GM23338 (cell line): ENCODE measurements at regions not wholly inside any gene's neighbourhood (a gene's known extent, or its start where the extent isn't known, plus 50 kb on each side); places are given as distances from the start of the nearest gene placed in this dataset.
"Not testable (repeated sequence)": the region's sequence is repeated elsewhere in the genome, so short reads cannot be mapped to it uniquely, and the experiment has no call there.

Experiments
- ATAC-seq: fragments of 200-7000 bp; cut with Tn5 transposase; 3 replicates; pipeline ENCODE4 v1.9.1; 2020
- DNase-seq: peaks from one replicate; pipeline ENCODE4 v3.0.0-alpha.2; 2015; ENCODE audit warnings: low spot score
- H2AFZ ChIP-seq: fragments of 200-600 bp; sonication (generic); 2 replicates; pipeline ENCODE4 v1.8.0; 2016; ENCODE audit warnings: antibody characterized with exemption, mild to moderate bottlenecking, moderate library complexity
- H3F3A ChIP-seq: fragments of 200-600 bp; sonication (generic); replicated peaks from 2 replicates; pipeline ENCODE4 v1.8.0; 2017; ENCODE audit warnings: antibody characterized with exemption, mixed run types, low read depth
- H3K27ac ChIP-seq: fragments of 200-600 bp; sonication (generic); 2 replicates; pipeline ENCODE4 v1.6.1; 2016; ENCODE audit warnings: low read depth
- H3K27me3 ChIP-seq: fragments of 200-600 bp; sonication (generic); 2 replicates; pipeline ENCODE4 v1.8.0; 2016; ENCODE audit warnings: mild to moderate bottlenecking, mixed run types, moderate library complexity; ENCODE audit not compliant: insufficient read depth
- H3K36me3 ChIP-seq: fragments of 200-600 bp; sonication (generic); 2 replicates; pipeline ENCODE4 v1.8.0; 2016; ENCODE audit warnings: mild to moderate bottlenecking; ENCODE audit not compliant: insufficient read depth
- H3K4me1 ChIP-seq: fragments of 200-600 bp; sonication (generic); 2 replicates; pipeline ENCODE4 v1.8.0; 2016; ENCODE audit warnings: mild to moderate bottlenecking, moderate library complexity; ENCODE audit not compliant: insufficient read depth
- H3K4me2 ChIP-seq: fragments of 200-600 bp; sonication (generic); 2 replicates; pipeline ENCODE4 v1.7.1; 2017; ENCODE audit warnings: mixed run types
- H3K4me3 ChIP-seq: fragments of 200-600 bp; sonication (generic); 2 replicates; pipeline ENCODE4 v1.6.1; 2016; ENCODE audit warnings: mixed run types
- H3K79me2 ChIP-seq: fragments of 200-600 bp; sonication (generic); replicated peaks from 2 replicates; pipeline ENCODE4 v1.8.0; 2017; ENCODE audit warnings: mild to moderate bottlenecking; ENCODE audit not compliant: insufficient read depth
- H3K9me2 ChIP-seq: fragments of 200-600 bp; sonication (generic); 2 replicates; pipeline ENCODE4 v1.8.0; 2017; ENCODE audit not compliant: insufficient read depth
- H4K20me1 ChIP-seq: fragments of 200-600 bp; sonication (generic); replicated peaks from 2 replicates; pipeline ENCODE4 v1.8.0; 2017; ENCODE audit warnings: mild to moderate bottlenecking; ENCODE audit not compliant: insufficient read depth
- H3K27ac Mint-ChIP-seq: 2 replicates; pipeline ENCODE4 v1.8.0; 2020; ENCODE audit warnings: inconsistent platforms, mild to moderate bottlenecking, moderate library complexity, mixed read lengths
- H3K27me3 Mint-ChIP-seq: 3 replicates; pipeline ENCODE4 v1.8.0; 2022; ENCODE audit warnings: low read depth, mild to moderate bottlenecking, moderate library complexity, mixed read lengths, inconsistent platforms; ENCODE audit not compliant: insufficient read depth, poor library complexity
- H3K36me3 Mint-ChIP-seq: 3 replicates; pipeline ENCODE4 v1.8.0; 2021; ENCODE audit warnings: low read depth, mild to moderate bottlenecking, inconsistent platforms, moderate library complexity, mixed read lengths
- H3K4me1 Mint-ChIP-seq: 3 replicates; pipeline ENCODE4 v1.8.0; 2020; ENCODE audit warnings: mild to moderate bottlenecking, inconsistent platforms, mixed read lengths
- H3K4me3 Mint-ChIP-seq: 3 replicates; pipeline ENCODE4 v1.8.0; 2021; ENCODE audit warnings: moderate library complexity, mild to moderate bottlenecking, inconsistent platforms, mixed read lengths
- H3K9me3 Mint-ChIP-seq: 3 replicates; pipeline ENCODE4 v1.8.0; 2020; ENCODE audit warnings: moderate library complexity, mild to moderate bottlenecking, inconsistent platforms, mixed read lengths
- TF ChIP-seq, protein P1 (sequence below), 2 experiments: fragments of 200-600 bp in 1 of 2; sonication (generic) in 1 of 2; conservative IDR thresholded peaks; 2 replicates each; pipeline versions ENCODE4 v1.5.1 to v1.6.1; 2016 to 2017; ENCODE audit warnings: antibody characterized with exemption in 2 of 2, low read depth in 2 of 2, mild to moderate bottlenecking in 2 of 2, moderate library complexity in 1 of 2

DNA sequence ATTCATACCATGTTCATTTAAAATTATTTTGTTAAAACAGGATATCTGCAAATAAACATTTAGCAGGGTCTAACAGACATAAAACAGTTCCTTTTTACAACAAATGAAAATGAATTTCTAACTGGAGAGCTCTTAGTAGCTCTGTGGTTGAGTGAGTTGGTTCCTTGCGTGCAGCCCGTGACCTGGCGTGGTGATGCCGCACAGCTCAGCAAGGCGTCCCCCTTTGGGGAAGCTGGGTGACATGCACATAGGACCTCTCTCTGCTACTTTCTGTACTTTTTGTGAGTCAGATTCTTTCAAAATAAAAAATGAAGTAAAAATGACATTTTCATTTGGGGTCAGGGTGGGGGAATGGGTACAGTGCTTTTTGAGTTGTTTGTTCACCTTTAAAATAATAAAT, 75.9 kb downstream of the NPIPB11 start:
- not testable (repeated sequence) for H3K9me2 ChIP-seq, DNase-seq, H2AFZ ChIP-seq, H3F3A ChIP-seq, H3K9me3 Mint-ChIP-seq, H3K27me3 ChIP-seq, H3K27ac ChIP-seq, H3K27me3 Mint-ChIP-seq, H3K36me3 ChIP-seq, H3K36me3 Mint-ChIP-seq, H3K27ac Mint-ChIP-seq, H3K4me3 ChIP-seq, H3K4me3 Mint-ChIP-seq, ATAC-seq, H3K79me2 ChIP-seq, H3K4me2 ChIP-seq, H4K20me1 ChIP-seq, H3K4me1 ChIP-seq
- H3K4me1 Mint-ChIP-seq, result peaks cover 12% of the 10 kb centered on the region; the same call in 1 of the 3 replicates

DNA sequence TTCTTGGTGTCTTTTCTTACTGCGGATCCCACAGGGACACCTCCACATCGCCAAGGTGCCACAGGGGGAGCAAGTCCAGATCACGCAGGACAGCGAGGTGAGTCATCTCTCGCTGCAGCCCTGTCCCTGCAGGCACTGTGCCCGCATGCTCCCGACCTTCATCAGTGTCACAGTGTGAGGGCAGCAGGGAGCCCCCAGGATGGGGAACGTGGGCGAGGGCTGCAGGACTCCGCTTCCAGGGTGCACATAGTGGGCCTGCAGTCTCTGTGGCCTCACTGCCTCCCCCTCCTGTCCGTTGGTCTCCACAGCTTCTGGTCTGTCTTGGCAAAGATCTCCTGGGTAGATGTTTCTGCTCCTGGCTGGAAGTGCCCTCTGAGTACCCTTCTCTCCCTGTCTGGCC, 78.0 kb downstream of the NPIPB11 start:
- not testable (repeated sequence) for H3K27ac Mint-ChIP-seq, H3K36me3 Mint-ChIP-seq, H3K4me3 Mint-ChIP-seq, H3K79me2 ChIP-seq, H3K27me3 Mint-ChIP-seq, H4K20me1 ChIP-seq, H3F3A ChIP-seq, DNase-seq, H3K4me1 ChIP-seq, H3K27ac ChIP-seq, H3K4me3 ChIP-seq, H3K4me2 ChIP-seq, H2AFZ ChIP-seq, H3K9me3 Mint-ChIP-seq, H3K4me1 Mint-ChIP-seq, H3K27me3 ChIP-seq, H3K36me3 ChIP-seq, H3K9me2 ChIP-seq
- ATAC-seq, result peak; percentile 29
- TF ChIP-seq, protein P1, sequence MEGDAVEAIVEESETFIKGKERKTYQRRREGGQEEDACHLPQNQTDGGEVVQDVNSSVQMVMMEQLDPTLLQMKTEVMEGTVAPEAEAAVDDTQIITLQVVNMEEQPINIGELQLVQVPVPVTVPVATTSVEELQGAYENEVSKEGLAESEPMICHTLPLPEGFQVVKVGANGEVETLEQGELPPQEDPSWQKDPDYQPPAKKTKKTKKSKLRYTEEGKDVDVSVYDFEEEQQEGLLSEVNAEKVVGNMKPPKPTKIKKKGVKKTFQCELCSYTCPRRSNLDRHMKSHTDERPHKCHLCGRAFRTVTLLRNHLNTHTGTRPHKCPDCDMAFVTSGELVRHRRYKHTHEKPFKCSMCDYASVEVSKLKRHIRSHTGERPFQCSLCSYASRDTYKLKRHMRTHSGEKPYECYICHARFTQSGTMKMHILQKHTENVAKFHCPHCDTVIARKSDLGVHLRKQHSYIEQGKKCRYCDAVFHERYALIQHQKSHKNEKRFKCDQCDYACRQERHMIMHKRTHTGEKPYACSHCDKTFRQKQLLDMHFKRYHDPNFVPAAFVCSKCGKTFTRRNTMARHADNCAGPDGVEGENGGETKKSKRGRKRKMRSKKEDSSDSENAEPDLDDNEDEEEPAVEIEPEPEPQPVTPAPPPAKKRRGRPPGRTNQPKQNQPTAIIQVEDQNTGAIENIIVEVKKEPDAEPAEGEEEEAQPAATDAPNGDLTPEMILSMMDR (conservative IDR thresholded peaks at IDR 0.05; ENCODE audit: low read depth in 2 of 2), result peak; percentile 10 to 30; a peak in 2 of 4 replicates

DNA sequence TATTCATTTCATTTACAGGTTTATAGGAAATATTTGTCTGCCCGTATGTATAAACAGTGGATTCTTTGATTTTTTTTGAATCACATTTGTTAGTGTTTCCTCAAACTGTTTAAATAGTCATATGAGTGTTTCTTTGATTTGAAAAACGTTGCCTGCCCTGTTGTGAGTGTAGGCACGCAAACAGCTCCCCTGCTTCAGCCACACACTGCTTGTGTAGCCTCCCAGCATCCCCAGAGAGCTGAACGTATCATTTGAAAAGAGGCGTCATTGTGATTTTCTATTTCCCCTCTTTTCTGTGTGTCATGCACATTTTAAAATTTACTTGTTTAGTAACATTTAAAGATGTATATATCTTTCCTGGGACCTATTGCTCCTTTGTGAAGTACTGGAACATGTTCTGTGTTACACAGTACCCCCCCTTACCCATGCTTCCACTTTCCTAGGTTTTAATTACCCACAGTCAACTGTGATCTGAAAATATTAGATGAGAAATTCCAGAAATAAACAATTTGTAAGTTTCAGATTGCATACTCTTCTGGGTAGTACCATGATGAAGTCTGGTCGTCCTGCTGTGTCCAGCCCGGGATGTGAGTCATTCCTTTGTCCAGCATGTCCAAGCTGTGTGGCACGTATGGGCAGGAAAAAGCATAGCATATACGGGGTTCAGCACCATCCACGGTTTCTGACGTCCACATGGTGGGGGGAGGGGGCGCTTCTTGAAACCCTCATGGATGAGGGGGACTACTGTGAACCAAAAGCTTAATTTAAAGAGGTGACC, 78.7 kb downstream of the NPIPB11 start:
- not testable (repeated sequence) for H3K4me3 ChIP-seq, H3K36me3 Mint-ChIP-seq, H3K4me3 Mint-ChIP-seq, H3K79me2 ChIP-seq, H3K4me2 ChIP-seq, H3K27ac ChIP-seq, H3K36me3 ChIP-seq, H2AFZ ChIP-seq, H4K20me1 ChIP-seq, ATAC-seq, H3K9me3 Mint-ChIP-seq, H3K4me1 Mint-ChIP-seq, H3K27me3 ChIP-seq, H3K27ac Mint-ChIP-seq, H3K9me2 ChIP-seq, H3K4me1 ChIP-seq, H3F3A ChIP-seq, H3K27me3 Mint-ChIP-seq, DNase-seq

DNA sequence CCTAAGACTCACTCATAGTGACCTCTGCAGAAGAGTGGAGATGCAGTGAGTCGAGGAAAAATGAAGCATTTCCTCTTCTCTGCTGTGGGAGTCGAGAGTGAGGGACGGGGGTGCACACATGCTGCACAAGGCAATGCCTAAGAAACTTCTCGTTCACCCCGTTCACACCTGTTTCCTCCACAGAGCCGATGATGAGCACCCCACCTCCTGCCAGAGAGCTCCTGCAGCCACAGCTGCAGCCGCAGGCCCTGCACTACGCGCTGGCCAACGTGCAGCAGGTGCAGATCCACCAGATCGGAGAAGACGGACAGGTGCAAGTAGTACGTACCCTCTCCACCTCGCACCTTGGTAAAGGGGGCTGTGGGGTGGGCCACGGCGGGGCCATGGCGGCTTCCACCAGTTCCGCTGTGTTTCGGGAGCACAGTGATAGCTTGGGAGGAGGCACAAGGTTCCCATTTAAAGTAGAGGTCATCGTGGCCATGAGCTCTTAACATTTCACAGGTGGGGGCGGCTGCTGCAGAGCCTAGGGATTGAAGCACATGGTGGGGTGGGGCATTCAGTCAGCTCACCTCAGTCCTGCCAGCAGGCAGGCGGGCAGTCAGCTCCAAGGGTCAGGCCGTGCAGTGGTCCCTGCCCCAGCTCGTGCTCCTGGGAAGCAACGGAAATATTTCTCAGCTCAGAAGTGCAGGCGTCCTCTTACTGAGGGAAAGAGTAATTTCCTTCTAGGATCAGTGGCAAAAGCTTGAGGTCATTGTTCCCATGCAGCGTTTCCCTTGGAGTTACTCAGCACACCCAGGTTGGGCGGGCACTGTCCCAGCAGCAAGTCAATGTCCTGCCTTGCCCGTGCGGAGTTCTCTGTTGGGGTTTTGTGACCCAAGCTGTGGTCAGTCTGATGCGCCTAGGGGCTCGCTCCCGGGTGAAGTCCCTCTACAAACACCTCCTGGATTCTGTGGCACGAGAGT, 80.1 kb downstream of the NPIPB11 start:
- H3K4me1 Mint-ChIP-seq, H3K27me3 ChIP-seq, H3K9me2 ChIP-seq, H3K9me3 Mint-ChIP-seq, H3F3A ChIP-seq, H3K27ac ChIP-seq, H2AFZ ChIP-seq, H3K27ac Mint-ChIP-seq, DNase-seq, H3K4me3 Mint-ChIP-seq, H3K4me2 ChIP-seq, H4K20me1 ChIP-seq, H3K4me3 ChIP-seq, H3K79me2 ChIP-seq, H3K27me3 Mint-ChIP-seq, ATAC-seq, H3K4me1 ChIP-seq, H3K36me3 Mint-ChIP-seq, H3K36me3 ChIP-seq: not testable (repeated sequence)

DNA sequence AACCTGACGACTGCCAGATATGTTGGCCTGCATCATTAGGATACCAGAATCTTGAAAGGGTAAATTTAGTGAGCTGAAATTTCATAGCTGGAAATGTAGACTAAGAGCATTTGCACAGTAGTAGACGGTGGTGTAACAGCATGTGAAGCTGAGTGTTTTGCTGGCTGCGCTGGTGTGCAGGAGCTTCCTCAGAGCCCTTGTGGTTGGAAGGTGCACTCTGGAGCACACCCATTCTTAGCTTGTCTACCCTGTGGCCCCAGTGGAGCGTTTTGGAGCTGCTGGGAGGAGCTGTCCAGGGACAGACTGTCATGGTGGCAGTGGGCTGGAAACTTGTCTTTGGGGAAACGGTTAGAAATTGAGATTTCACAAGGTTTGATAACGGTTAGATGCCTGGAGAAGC, 82.8 kb downstream of the NPIPB11 start:
- H3F3A ChIP-seq, H3K9me3 Mint-ChIP-seq, H3K4me1 ChIP-seq, H3K79me2 ChIP-seq, H4K20me1 ChIP-seq, H3K36me3 Mint-ChIP-seq, H3K27ac Mint-ChIP-seq, H3K27me3 ChIP-seq, H2AFZ ChIP-seq, H3K27me3 Mint-ChIP-seq, DNase-seq, H3K4me3 Mint-ChIP-seq, H3K36me3 ChIP-seq, H3K9me2 ChIP-seq, H3K4me2 ChIP-seq, H3K4me3 ChIP-seq, H3K27ac ChIP-seq: not testable (repeated sequence)
- H3K4me1 Mint-ChIP-seq, result peaks cover 25% of the 10 kb centered on the region
- peak; percentile 10; the same call in 1 of the 3 replicates for ATAC-seq
